ENCODE measurements at regions not wholly inside any gene's neighbourhood (a gene's known extent, or its start where the extent isn't known, plus 50 kb on each side); places are given as distances from the start of the nearest gene placed in this dataset.

DNA sequence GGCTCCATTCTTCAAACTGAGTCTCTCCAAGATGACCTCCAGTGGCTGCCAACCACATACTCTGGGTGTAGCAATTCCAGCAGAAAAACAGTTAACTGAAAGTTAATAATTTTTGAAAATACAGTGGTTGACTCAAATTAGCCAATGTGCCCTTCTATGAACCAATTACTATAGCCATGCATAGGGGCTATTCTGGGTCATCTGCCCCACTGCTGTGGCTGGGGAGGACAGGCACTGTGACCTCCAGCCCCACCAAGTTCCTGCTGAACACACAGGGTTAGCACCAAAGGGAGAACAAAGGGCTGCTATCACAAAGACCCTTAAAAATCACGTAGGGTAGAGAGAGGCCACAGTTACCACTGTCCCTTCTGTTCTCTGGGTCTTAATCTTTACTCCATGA lies 123.0 kb downstream of the IRS1 start:
- 64 to 68% methylated on average over 1 of the region's 1 CpG for WGBS, 2 experiments (ENCODE audit: low coverage in 1 of 2, low lambda C conversion rate in 2 of 2, missing lambda C conversion rate in 2 of 2)
- no peak for DNase-seq
- H3K27ac ChIP-seq = no peak overlapping the region

GRCh38 chr2:226674123-226674522 lies 125.5 kb downstream of the IRS1 start:
- Histone ChIP-seq H3K4me1 (ENCODE audit: insufficient read depth) (peaks cover 17% of the 10 kb centered on the region), H2AFZ (no peak overlapping the region), H3K4me2 (ENCODE audit: unreplicated experiment) (peak overlapping the region; percentile 1), H3K9ac (no peak overlapping the region), H3K27me3 (replicated peaks; ENCODE audit: insufficient read depth) (no peaks in the 10 kb centered on the region), H3K9me2 (ENCODE audit: insufficient read depth) (no peaks in the 10 kb centered on the region), H3K79me2 (ENCODE audit: insufficient read depth) (no peaks in the 10 kb centered on the region), H3K36me3 (ENCODE audit: low read depth) (no peaks in the 10 kb centered on the region), H3F3A (ENCODE audit: insufficient read depth) (peaks cover 11% of the 10 kb centered on the region), H3K27ac (0 out of 2 replicates have a peak overlapping the region, but pooled peaks have one; percentile 39), H3K4me3 (no peak overlapping the region), H3K9me3 (ENCODE audit: low read depth) (no peaks in the 10 kb centered on the region), H4K20me1 (ENCODE audit: insufficient read depth) (no peaks in the 10 kb centered on the region)
- WGBS, 2 experiments (ENCODE audit: low coverage in 1 of 2, low lambda C conversion rate in 2 of 2, missing lambda C conversion rate in 2 of 2) = 22 to 36% methylated on average over 2 of the region's 2 CpGs
- in situ Hi-C loops (cut with MboI) = no loop called here
- TF ChIP-seq EZH2 (IDR thresholded peaks at IDR 0.05; ENCODE audit: insufficient read depth, poor library complexity, severe bottlenecking) (no peak), EZH2phosphoT487 (IDR thresholded peaks at IDR 0.05; ENCODE audit: insufficient read depth, low read depth) (no peak)
- DNase-seq = peak; percentile 33

More for the DNA sequence above, 123.0 kb downstream of the IRS1 start:
- H3K79me2 ChIP-seq (ENCODE audit: insufficient read depth) = no peaks in the 10 kb centered on the region
- H3K36me3 ChIP-seq (ENCODE audit: low read depth) = no peaks in the 10 kb centered on the region
- H2AFZ ChIP-seq = no peak overlapping the region
- H4K20me1 ChIP-seq (ENCODE audit: insufficient read depth) = no peaks in the 10 kb centered on the region
- peaks cover 11% of the 10 kb centered on the region for H3F3A ChIP-seq (ENCODE audit: insufficient read depth)
- no peaks in the 10 kb centered on the region for H3K27me3 ChIP-seq (replicated peaks; ENCODE audit: insufficient read depth)
- H3K9ac ChIP-seq = no peak overlapping the region
- H3K4me1 ChIP-seq (ENCODE audit: insufficient read depth) = peaks cover 17% of the 10 kb centered on the region
- H3K4me3 ChIP-seq = no peak overlapping the region
- TF ChIP-seq EZH2 (IDR thresholded peaks at IDR 0.05; ENCODE audit: insufficient read depth, poor library complexity, severe bottlenecking) = no peak
- no peak for TF ChIP-seq EZH2phosphoT487 (IDR thresholded peaks at IDR 0.05; ENCODE audit: insufficient read depth, low read depth)
- in situ Hi-C loops (cut with MboI) = no loop called here
- H3K9me2 ChIP-seq (ENCODE audit: insufficient read depth) = no peaks in the 10 kb centered on the region
- no peak overlapping the region for H3K4me2 ChIP-seq (ENCODE audit: unreplicated experiment)
- H3K9me3 ChIP-seq (ENCODE audit: low read depth) = no peaks in the 10 kb centered on the region

- in situ Hi-C loops (cut with MboI) = no loop called here
- H3F3A ChIP-seq (ENCODE audit: insufficient read depth) = peaks cover 11% of the 10 kb centered on the region
- TF ChIP-seq EZH2 (IDR thresholded peaks at IDR 0.05; ENCODE audit: insufficient read depth, poor library complexity, severe bottlenecking) (no peak), EZH2phosphoT487 (IDR thresholded peaks at IDR 0.05; ENCODE audit: insufficient read depth, low read depth) (no peak)
- H3K27me3 ChIP-seq (replicated peaks; ENCODE audit: insufficient read depth) = no peaks in the 10 kb centered on the region
- no peak overlapping the region for H3K9ac ChIP-seq
- peak overlapping the region; percentile 11 for H3K4me2 ChIP-seq (ENCODE audit: unreplicated experiment)
- H3K4me1 ChIP-seq (ENCODE audit: insufficient read depth) = peaks cover 17% of the 10 kb centered on the region
- H3K9me3 ChIP-seq (ENCODE audit: low read depth) = no peaks in the 10 kb centered on the region
- H3K4me3 ChIP-seq = no peak overlapping the region
- no peaks in the 10 kb centered on the region for H3K9me2 ChIP-seq (ENCODE audit: insufficient read depth)
- H4K20me1 ChIP-seq (ENCODE audit: insufficient read depth) = no peaks in the 10 kb centered on the region
- no peaks in the 10 kb centered on the region for H3K79me2 ChIP-seq (ENCODE audit: insufficient read depth)
- peak; percentile 95 for DNase-seq
- H2AFZ ChIP-seq = no peak overlapping the region
- 17 to 19% methylated on average over 4 of the region's 4 CpGs for WGBS, 2 experiments (ENCODE audit: low coverage in 1 of 2, low lambda C conversion rate in 2 of 2, missing lambda C conversion rate in 2 of 2)
- no peaks in the 10 kb centered on the region for H3K36me3 ChIP-seq (ENCODE audit: low read depth)
- peak overlapping the region; percentile 39 for H3K27ac ChIP-seq
Measured at GRCh38 chr2:226673314-226673723, 126.3 kb downstream of the IRS1 start.

- TF ChIP-seq EZH2phosphoT487 (IDR thresholded peaks at IDR 0.05; ENCODE audit: insufficient read depth, low read depth) (no peak), EZH2 (IDR thresholded peaks at IDR 0.05; ENCODE audit: insufficient read depth, poor library complexity, severe bottlenecking) (no peak)
- Histone ChIP-seq H3K79me2 (ENCODE audit: insufficient read depth) (no peaks in the 10 kb centered on the region), H3K9ac (no peak overlapping the region), H3F3A (ENCODE audit: insufficient read depth) (peaks cover 11% of the 10 kb centered on the region), H3K9me3 (ENCODE audit: low read depth) (no peaks in the 10 kb centered on the region), H3K36me3 (ENCODE audit: low read depth) (no peaks in the 10 kb centered on the region), H3K4me3 (no peak overlapping the region), H3K27me3 (replicated peaks; ENCODE audit: insufficient read depth) (no peaks in the 10 kb centered on the region), H3K4me1 (ENCODE audit: insufficient read depth) (peaks cover 17% of the 10 kb centered on the region), H2AFZ (no peak overlapping the region), H4K20me1 (ENCODE audit: insufficient read depth) (no peaks in the 10 kb centered on the region), H3K9me2 (ENCODE audit: insufficient read depth) (no peaks in the 10 kb centered on the region), H3K4me2 (ENCODE audit: unreplicated experiment) (no peak overlapping the region), H3K27ac (no peak overlapping the region)
- 63 to 64% methylated on average over 4 of the region's 4 CpGs for WGBS, 2 experiments (ENCODE audit: low coverage in 1 of 2, low lambda C conversion rate in 2 of 2, missing lambda C conversion rate in 2 of 2)
- in situ Hi-C loops (cut with MboI) = no loop called here
- DNase-seq = no peak
Measured at GRCh38 chr2:226671141-226671676, 128.4 kb downstream of the IRS1 start.

Data from GM23248 (cell line).